Hepatocyte (in vitro differentiated cells): ENCODE measurements at regions not wholly inside any gene's neighbourhood (a gene's known extent, or its start where the extent isn't known, plus 50 kb on each side); places are given as distances from the start of the nearest gene placed in this dataset.

ENCODE experiments used
- DNase-seq: peaks from one replicate; pipeline ENCODE4 v3.0.0-alpha.2; 2016; ENCODE audit warnings: low spot score
- H2AFZ ChIP-seq: fragments of 200-600 bp; sonication (generic); 2 replicates; pipeline ENCODE4 v1.6.0; 2016; ENCODE audit warnings: antibody characterized with exemption, mild to moderate bottlenecking
- H3K27ac ChIP-seq: fragments of 200-600 bp; sonication (generic); 2 replicates; pipeline ENCODE4 v1.5.1; 2016; ENCODE audit warnings: mild to moderate bottlenecking
- H3K27me3 ChIP-seq: fragments of 200-600 bp; sonication (generic); 2 replicates; pipeline ENCODE4 v1.6.1; 2016
- H3K36me3 ChIP-seq: fragments of 200-600 bp; sonication (generic); replicated peaks from 2 replicates; pipeline ENCODE4 v1.5.1; 2016; ENCODE audit warnings: low read depth; ENCODE audit not compliant: insufficient read depth
- H3K4me1 ChIP-seq: fragments of 200-600 bp; sonication (generic); 2 replicates; pipeline ENCODE4 v1.5.1; 2016; ENCODE audit warnings: mild to moderate bottlenecking, moderate library complexity; ENCODE audit not compliant: insufficient read depth
- H3K4me2 ChIP-seq: fragments of 200-600 bp; sonication (generic); 2 replicates; pipeline ENCODE4 v1.6.0; 2016
- H3K4me3 ChIP-seq: fragments of 200-600 bp; sonication (generic); 2 replicates; pipeline ENCODE4 v1.5.1; 2016; ENCODE audit warnings: mild to moderate bottlenecking
- H3K79me2 ChIP-seq: fragments of 200-600 bp; sonication (generic); 2 replicates; pipeline ENCODE4 v1.6.0; 2017; ENCODE audit warnings: mild to moderate bottlenecking
- H3K9me2 ChIP-seq: fragments of 200-600 bp; sonication (generic); replicated peaks from 2 replicates; pipeline ENCODE4 v1.6.0; 2017; ENCODE audit warnings: mild to moderate bottlenecking; ENCODE audit not compliant: insufficient read depth
- H3K9me3 ChIP-seq: fragments of 200-600 bp; sonication (generic); 2 replicates; pipeline ENCODE4 v1.5.1; 2016; ENCODE audit warnings: low read depth, mild to moderate bottlenecking
- H4K20me1 ChIP-seq: fragments of 200-600 bp; sonication (generic); 2 replicates; pipeline ENCODE4 v1.6.0; 2016; ENCODE audit warnings: mild to moderate bottlenecking; ENCODE audit not compliant: insufficient read depth, poor library complexity, severe bottlenecking
- CTCF ChIP-seq: fragments of 200-600 bp; sonication (generic); IDR thresholded peaks from 2 replicates; pipeline ENCODE4 v1.5.1; 2016; ENCODE audit warnings: antibody characterized with exemption, mild to moderate bottlenecking; ENCODE audit not compliant: poor library complexity
- EZH2 ChIP-seq: fragments of 200-600 bp; sonication (generic); IDR thresholded peaks from 2 replicates; pipeline ENCODE4 v1.6.1; 2016; ENCODE audit warnings: antibody characterized with exemption, mild to moderate bottlenecking, borderline replicate concordance
- EZH2phosphoT487 ChIP-seq: fragments of 200-600 bp; sonication (generic); IDR thresholded peaks from one replicate; pipeline ENCODE4 v1.6.1; 2018; ENCODE audit warnings: antibody characterized with exemption, mild to moderate bottlenecking, low read depth, moderate library complexity; ENCODE audit not compliant: unreplicated experiment, severe bottlenecking
- WGBS: methylation state at CpG from one replicate; pipeline ENCODE4 v1.1.6; 2016; ENCODE audit warnings: low lambda C conversion rate; ENCODE audit errors: missing lambda C conversion rate; 5-methylcytosine and 5-hydroxymethylcytosine counted together

- Histone ChIP-seq H3K79me2 (no peaks in the 10 kb centered on the region), H3K27ac (no peak overlapping the region), H3K4me3 (no peak overlapping the region), H3K27me3 (no peaks in the 10 kb centered on the region), H2AFZ (no peak overlapping the region), H3K36me3 (no peaks in the 10 kb centered on the region), H3K4me1 (no peaks in the 10 kb centered on the region), H4K20me1 (no peaks in the 10 kb centered on the region), H3K4me2 (no peak overlapping the region), H3K9me3 (no peaks in the 10 kb centered on the region), H3K9me2 (no peaks in the 10 kb centered on the region)
- TF ChIP-seq CTCF, result no peak
- no peak for TF ChIP-seq EZH2phosphoT487
- no peak for TF ChIP-seq EZH2
- WGBS, result 85% methylated on average over 4 of the region's 5 CpGs
- DNase-seq, result no peak
Measured at GRCh38 chr2:9149388-9149660, 57.3 kb upstream of the ASAP2 start.

- Histone ChIP-seq H3K79me2 (no peaks in the 10 kb centered on the region), H3K27ac (no peak overlapping the region), H3K36me3 (no peaks in the 10 kb centered on the region), H4K20me1 (no peaks in the 10 kb centered on the region), H3K9me3 (no peaks in the 10 kb centered on the region), H3K4me2 (no peak overlapping the region), H2AFZ (no peak overlapping the region), H3K27me3 (no peaks in the 10 kb centered on the region), H3K9me2 (no peaks in the 10 kb centered on the region), H3K4me1 (peaks cover 9% of the 10 kb centered on the region), H3K4me3 (no peak overlapping the region)
- TF ChIP-seq CTCF, result no peak
- TF ChIP-seq EZH2, result no peak
- TF ChIP-seq EZH2phosphoT487, result no peak
- 91% methylated on average over 6 of the region's 6 CpGs for WGBS
- DNase-seq, result no peak
Measured at GRCh38 chr2:9146646-9147045, 60.0 kb upstream of the ASAP2 start.

GRCh38 chr2:9145752-9146430 is 60.7 kb upstream of the ASAP2 start:
- H3K27me3 ChIP-seq, result no peaks in the 10 kb centered on the region
- H3K27ac ChIP-seq, result no peak overlapping the region
- no peaks in the 10 kb centered on the region for H3K79me2 ChIP-seq
- H3K36me3 ChIP-seq, result no peaks in the 10 kb centered on the region
- no peak overlapping the region for H3K4me2 ChIP-seq
- H2AFZ ChIP-seq, result no peak overlapping the region
- H3K4me3 ChIP-seq, result no peak overlapping the region
- TF ChIP-seq EZH2phosphoT487 (no peak), EZH2 (no peak), CTCF (no peak)
- no peaks in the 10 kb centered on the region for H3K9me3 ChIP-seq
- peaks cover 9% of the 10 kb centered on the region for H3K4me1 ChIP-seq
- 89% methylated on average over 28 of the region's 28 CpGs for WGBS
- no peaks in the 10 kb centered on the region for H3K9me2 ChIP-seq
- H4K20me1 ChIP-seq, result no peaks in the 10 kb centered on the region
- no peak for DNase-seq
